K562 (cell line): ENCODE measurements at regions not wholly inside any gene's neighbourhood (a gene's known extent, or its start where the extent isn't known, plus 50 kb on each side); places are given as distances from the start of the nearest gene placed in this dataset.

Experiments
- ATAC-seq: fragments of 200-7000 bp; cut with Tn5 transposase; 3 replicates; pipeline ENCODE4 v1.9.1; 2020; ENCODE audit warnings: moderate library complexity
- BruUV-seq: library from RNA; stranded (reverse); fragments of 400-500 nt; replicated peaks from 2 replicates; lab custom pipeline; 2021; lab: Mats Ljungman, UMichigan
- CTCF ChIA-PET: fragments of 300-600 bp; formaldehyde crosslinking; extraction: SDS; loops from one replicate; lab custom pipeline; 2021; ENCODE audit warnings: low intra/inter-chr PET ratio; lab: Yijun Ruan, JAX
- POLR2A ChIA-PET: fragments of 300-600, 350-650 bp; sonication (Branson Sonifier 250); formaldehyde crosslinking; extraction: SDS; loops from one replicate; lab custom pipeline; 2021; ENCODE audit warnings: antibody characterized with exemption, inconsistent platforms; lab: Yijun Ruan, JAX
- DNase-seq, 4 experiments: peaks; one replicate each; pipeline versions ENCODE4 v3.0.0 to v3.0.0-alpha.2; 2011 to 2018; ENCODE audit warnings: low spot score in 3 of 4, mixed read lengths in 3 of 4; ENCODE audit errors: extremely low read depth in 1 of 4
- FAIRE-seq: peaks from 2 replicates; lab custom pipeline; 2011; peaks lifted over from hg19 to GRCh38; lab: Jason Lieb, UNC
- H2AFZ ChIP-seq: 2 replicates; pipeline ENCODE4 v1.6.0; 2011; ENCODE audit warnings: low read depth, low read length, control low read depth, inconsistent platforms
- H3K27ac ChIP-seq: fragments of 200-600 bp; 3 replicates; pipeline ENCODE4 v1.8.0; 2011; ENCODE audit warnings: low read depth, mild to moderate bottlenecking, control low read depth, inconsistent platforms, low read length, moderate library complexity, mixed read lengths; ENCODE audit errors: extremely low read depth
- H3K27me3 ChIP-seq, 2 experiments: fragments of 300-600 bp in 1 of 2; 2 replicates in 1 of 2; 3 replicates in 1 of 2; pipeline versions ENCODE4 v1.6.0 to v1.8.0; 2011; ENCODE audit warnings: inconsistent platforms in 2 of 2, low read length in 2 of 2, mild to moderate bottlenecking in 1 of 2, mixed read lengths in 1 of 2, moderate library complexity in 1 of 2; ENCODE audit not compliant: control insufficient read depth in 2 of 2, insufficient read depth in 2 of 2
- H3K36me3 ChIP-seq: fragments of 300-600 bp; 3 replicates; pipeline ENCODE4 v1.8.0; 2011; ENCODE audit warnings: mild to moderate bottlenecking, low read length, inconsistent platforms; ENCODE audit not compliant: control insufficient read depth, insufficient read depth
- H3K4me1 ChIP-seq, 2 experiments: fragments of 200-600 bp in 1 of 2; replicated peaks in 1 of 2; 2 replicates in 1 of 2; 3 replicates in 1 of 2; pipeline versions ENCODE4 v1.5.1 to v1.8.0; 2011; ENCODE audit warnings: inconsistent platforms in 2 of 2, low read length in 2 of 2, mild to moderate bottlenecking in 1 of 2, mixed read lengths in 1 of 2, moderate library complexity in 1 of 2; ENCODE audit not compliant: control insufficient read depth in 2 of 2, insufficient read depth in 2 of 2
- H3K4me2 ChIP-seq: 2 replicates; pipeline ENCODE4 v1.6.1; 2011; ENCODE audit warnings: low read length, control low read depth, inconsistent platforms, mixed read lengths; ENCODE audit not compliant: insufficient read depth
- H3K4me3 ChIP-seq: fragments of 200-600 bp; sonication (generic), shearing (Covaris generic); 2 replicates; pipeline ENCODE4 v1.5.1; 2016; ENCODE audit warnings: control low read depth, inconsistent platforms
- H3K79me2 ChIP-seq: fragments of 200-600 bp; 3 replicates; pipeline ENCODE4 v1.8.0; 2011; ENCODE audit warnings: low read length, inconsistent platforms; ENCODE audit not compliant: control insufficient read depth, insufficient read depth
- H3K9ac ChIP-seq, 2 experiments: 2 replicates each; pipeline versions ENCODE4 v1.6.0 to v1.6.1; 2011; ENCODE audit warnings: low read depth in 2 of 2, low read length in 2 of 2, control low read depth in 1 of 2, inconsistent platforms in 1 of 2, mild to moderate bottlenecking in 1 of 2, mixed read lengths in 1 of 2; ENCODE audit not compliant: insufficient read depth in 1 of 2
- H3K9me1 ChIP-seq: one replicate; pipeline ENCODE4 v1.6.0; 2011; ENCODE audit warnings: inconsistent platforms, mild to moderate bottlenecking, low read length, moderate library complexity; ENCODE audit not compliant: control insufficient read depth, insufficient read depth
- H3K9me3 ChIP-seq: replicated peaks from 2 replicates; pipeline ENCODE4 v1.5.1; 2011; ENCODE audit warnings: low read depth, low read length, inconsistent platforms; ENCODE audit not compliant: control insufficient read depth, insufficient read depth
- H4K20me1 ChIP-seq: replicated peaks from 2 replicates; pipeline ENCODE4 v1.6.1; 2011; ENCODE audit warnings: low read length, inconsistent platforms, mixed read lengths; ENCODE audit not compliant: control insufficient read depth, insufficient read depth
- CBFA2T2 ChIP-seq: fragments of 450-650 bp; conservative IDR thresholded peaks from 2 replicates; pipeline ENCODE4 v1.6.1; 2017; ENCODE audit warnings: mild to moderate bottlenecking
- MBD2 ChIP-seq: sonication (generic); IDR thresholded peaks from 2 replicates; pipeline ENCODE4 v1.6.1; 2016; ENCODE audit warnings: low read depth, borderline replicate concordance
- MTA2 ChIP-seq: fragments of 450-650 bp; IDR thresholded peaks from 2 replicates; pipeline ENCODE4 v1.6.1; 2016; ENCODE audit warnings: low read depth
- NR3C1 ChIP-seq: sonication (generic); formaldehyde crosslinking; IDR thresholded peaks from 2 replicates; pipeline ENCODE4 v1.8.1; 2022; ENCODE audit warnings: missing genetic modification reagents
- OTX1 ChIP-seq: fragments of 450-650 bp; formaldehyde crosslinking; IDR thresholded peaks from 2 replicates; pipeline ENCODE4 v1.4.0; 2022; ENCODE audit warnings: mild to moderate bottlenecking
- SFPQ ChIP-seq: fragments of 200-400 bp; formaldehyde crosslinking; IDR thresholded peaks from 2 replicates; pipeline ENCODE4 v1.6.1; 2017; ENCODE audit warnings: mild to moderate bottlenecking, low read depth, low read length, moderate library complexity
- TOE1 ChIP-seq, 2 experiments: fragments of 450-650 bp in 1 of 2; sonication (generic) in 1 of 2; formaldehyde crosslinking in 1 of 2; IDR thresholded peaks; 2 replicates each; pipeline versions ENCODE4 v1.7.1 to v1.8.0; 2016 to 2022; ENCODE audit warnings: borderline replicate concordance in 2 of 2, mild to moderate bottlenecking in 2 of 2, antibody characterized with exemption in 1 of 2, inconsistent platforms in 1 of 2, low read depth in 1 of 2, missing genetic modification reagents in 1 of 2, moderate library complexity in 1 of 2
- ZBTB11 ChIP-seq, 3 experiments: fragments of 200-800 bp in 1 of 3; fragments of 250-450 bp in 1 of 3; fragments of 450-650 bp in 1 of 3; sonication (Bioruptor Pico) in 1 of 3; sonication (Bioruptor generic) in 1 of 3; formaldehyde crosslinking in 1 of 3; IDR thresholded peaks; 2 replicates each; pipeline versions ENCODE4 v1.6.1 to v1.8.0; 2016 to 2022; ENCODE audit warnings: mild to moderate bottlenecking in 2 of 3, missing genetic modification characterization in 2 of 3, missing compliant biosample characterization in 1 of 3, moderate library complexity in 1 of 3
- ZNF134 ChIP-seq: fragments of 250-450 bp; sonication (Bioruptor Pico); conservative IDR thresholded peaks from 2 replicates; pipeline ENCODE4 v1.4.0; 2020
- ZNF764 ChIP-seq: fragments of 250-450 bp; sonication (Bioruptor Pico); IDR thresholded peaks from 2 replicates; pipeline ENCODE4 v1.4.0; 2020; ENCODE audit warnings: low read depth, mild to moderate bottlenecking, moderate library complexity
- ZNF830 ChIP-seq: fragments of 250-450 bp; sonication (Bioruptor Pico); IDR thresholded peaks from 2 replicates; pipeline ENCODE4 v1.5.0; 2021; ENCODE audit warnings: mild to moderate bottlenecking
- WGBS: fragments of 100-300 bp; shearing (Covaris generic); methylation state at CpG from one replicate; pipeline ENCODE4 v1.1.6; 2016; ENCODE audit warnings: low coverage, mixed read lengths; ENCODE audit not compliant: insufficient coverage; ENCODE audit errors: missing lambda C conversion rate; 5-methylcytosine and 5-hydroxymethylcytosine counted together
- in situ Hi-C: fragments of 300-500 bp; cut with MboI; formaldehyde crosslinking; loops from 4 replicates; pipeline ENCODE4 v1.15.0; 2018; ENCODE audit warnings: inconsistent platforms, mixed read lengths
- intact Hi-C: fragments of 100-400 bp; cut with micrococcal nuclease; formaldehyde crosslinking; loops from 2 replicates; pipeline ENCODE4 v1.14.2; 2022

GRCh38 chr5:6867712-6868111 lies 154.5 kb downstream of the TENT4A start:
- no TSS peak for BruUV-seq
- Histone ChIP-seq H3K9ac (no peak overlapping the region), H3K4me3 (no peak overlapping the region), H3K79me2 (no peaks in the 10 kb centered on the region), H2AFZ (no peak overlapping the region), H3K9me1 (no peaks in the 10 kb centered on the region), H3K9me3 (no peaks in the 10 kb centered on the region), H3K27me3 (peaks cover 3 to 5% of the 10 kb centered on the region in 2 experiments; a peak in 2 of 5 replicates), H3K4me1 (peaks cover 0 to 2% of the 10 kb centered on the region in 2 experiments; a peak in 1 of 5 replicates), H4K20me1 (no peaks in the 10 kb centered on the region), H3K27ac (no peak overlapping the region), H3K36me3 (no peaks in the 10 kb centered on the region), H3K4me2 (no peak overlapping the region)
- WGBS = 1% methylated on average over 6 of the region's 6 CpGs
- ATAC-seq (no peak), DNase-seq (no peak), FAIRE-seq (no peak)
- in situ Hi-C loops = no loop called here
- TF ChIP-seq SFPQ (no peak), ZNF134 (no peak), TOE1 (IDR thresholded peaks at IDR 0.05; ENCODE audit: borderline replicate concordance) (no peak), TOE1 (CRISPR knock-in tag; IDR thresholded peaks at IDR 0.05; ENCODE audit: borderline replicate concordance, low read depth) (no peak), ZBTB11 (CRISPR knock-in tag; IDR thresholded peaks at IDR 0.05) (no peak), CBFA2T2 (no peak), OTX1 (CRISPR knock-in tag) (no peak), ZNF764 (CRISPR knock-in tag) (no peak), MTA2 (no peak), NR3C1 (no peak), ZNF830 (no peak), MBD2 (no peak)
- intact Hi-C loops = no loop called here
- CTCF ChIA-PET = no interaction called here
- POLR2A ChIA-PET = no interaction called here
